SH-SY5Y (cell line): ENCODE measurements at regions not wholly inside any gene's neighbourhood (a gene's known extent, or its start where the extent isn't known, plus 50 kb on each side); places are given as distances from the start of the nearest gene placed in this dataset.

Experiments used
- GATA2 ChIP-seq: IDR thresholded peaks from 2 replicates; pipeline ENCODE4 v1.6.1; 2011; ENCODE audit warnings: mild to moderate bottlenecking, low read depth, low read length
- GATA3 ChIP-seq: IDR thresholded peaks from 2 replicates; pipeline ENCODE4 v1.6.1; 2011; ENCODE audit warnings: low read depth, mild to moderate bottlenecking, low read length, moderate library complexity

GRCh38 chr21:22468893-22469292 lies 1470.7 kb downstream of the NCAM2 start:
- no peak for TF ChIP-seq GATA3
- no peak for TF ChIP-seq GATA2

- TF ChIP-seq GATA2 (no peak; the same call in 1 of the 2 replicates), GATA3 (no peak)
Observed at GRCh38 chr21:22474403-22474802, 1476.2 kb downstream of the NCAM2 start.

GRCh38 chr21:22476214-22476613 lies 1478.0 kb downstream of the NCAM2 start:
- TF ChIP-seq GATA2 (no peak), GATA3 (no peak)

- TF ChIP-seq GATA3 (no peak), GATA2 (no peak)
Observed at GRCh38 chr21:22476726-22477646, 1478.8 kb downstream of the NCAM2 start.

- TF ChIP-seq GATA3 (no peak), GATA2 (no peak)
Observed at GRCh38 chr21:22490049-22490448, 1491.8 kb downstream of the NCAM2 start.

GRCh38 chr21:22516230-22516629 lies 1518.0 kb downstream of the NCAM2 start:
- TF ChIP-seq GATA2, result no peak
- TF ChIP-seq GATA3, result no peak

GRCh38 chr21:22535630-22536029 lies 1537.4 kb downstream of the NCAM2 start:
- no peak for TF ChIP-seq GATA3
- TF ChIP-seq GATA2, result no peak

- TF ChIP-seq GATA3, result no peak
- TF ChIP-seq GATA2, result no peak
Observed at GRCh38 chr21:22536509-22536908, 1538.3 kb downstream of the NCAM2 start.

GRCh38 chr21:22544747-22545146 lies 1546.5 kb downstream of the NCAM2 start:
- no peak for TF ChIP-seq GATA3
- TF ChIP-seq GATA2, result no peak

GRCh38 chr21:22552390-22552789 lies 1554.2 kb downstream of the NCAM2 start:
- no peak for TF ChIP-seq GATA3
- TF ChIP-seq GATA2, result no peak

- TF ChIP-seq GATA2 (no peak), GATA3 (no peak)
Observed at GRCh38 chr21:22554690-22555316, 1556.6 kb downstream of the NCAM2 start.

GRCh38 chr21:22556829-22557228 lies 1558.6 kb downstream of the NCAM2 start:
- TF ChIP-seq GATA3 (no peak), GATA2 (no peak)

GRCh38 chr21:22561946-22562345 lies 1563.7 kb downstream of the NCAM2 start:
- TF ChIP-seq GATA2 (no peak), GATA3 (no peak)

GRCh38 chr21:22573834-22574233 lies 1575.6 kb downstream of the NCAM2 start:
- TF ChIP-seq GATA3 (no peak), GATA2 (no peak)

GRCh38 chr21:22575165-22575584 lies 1577.0 kb downstream of the NCAM2 start:
- TF ChIP-seq GATA3 (no peak), GATA2 (no peak)
